ENCODE measurements at regions not wholly inside any gene's neighbourhood (a gene's known extent, or its start where the extent isn't known, plus 50 kb on each side); places are given as distances from the start of the nearest gene placed in this dataset.

DNA sequence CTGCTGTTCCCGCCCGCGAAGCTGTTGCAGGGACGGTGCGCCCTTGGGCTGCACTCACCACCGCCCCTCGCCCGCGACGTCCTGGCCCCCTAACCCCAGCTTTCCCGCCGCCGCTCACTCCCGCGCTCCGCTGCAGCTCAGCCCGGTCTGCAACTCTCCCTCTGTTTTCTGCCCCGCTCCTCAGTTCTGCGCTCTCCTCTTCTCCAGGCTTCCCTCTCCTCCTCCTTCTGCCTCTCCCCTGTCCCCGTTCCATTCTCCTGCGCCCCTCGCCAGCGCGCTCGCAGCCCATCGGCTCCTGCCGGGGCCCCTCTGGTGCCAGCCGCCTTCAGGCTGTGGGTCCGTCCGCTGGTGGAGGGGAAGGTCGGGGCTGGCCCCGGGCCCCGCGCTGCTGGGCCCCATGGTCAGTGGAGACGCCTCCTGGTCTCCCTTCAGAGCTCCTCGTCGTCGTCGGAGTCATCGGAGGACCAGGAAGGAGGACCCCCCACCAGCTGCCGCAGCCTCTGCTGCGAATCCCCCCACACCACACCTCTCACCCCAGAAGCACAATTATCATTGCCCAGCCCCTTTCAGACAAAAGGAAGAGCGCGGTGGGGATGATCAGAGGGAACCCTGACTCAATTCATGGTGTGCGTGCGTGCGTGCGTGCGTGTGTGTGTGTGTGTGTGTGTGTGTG, 223.2 kb upstream of the FOXF1 start:
- DNase-seq: no peak

DNA sequence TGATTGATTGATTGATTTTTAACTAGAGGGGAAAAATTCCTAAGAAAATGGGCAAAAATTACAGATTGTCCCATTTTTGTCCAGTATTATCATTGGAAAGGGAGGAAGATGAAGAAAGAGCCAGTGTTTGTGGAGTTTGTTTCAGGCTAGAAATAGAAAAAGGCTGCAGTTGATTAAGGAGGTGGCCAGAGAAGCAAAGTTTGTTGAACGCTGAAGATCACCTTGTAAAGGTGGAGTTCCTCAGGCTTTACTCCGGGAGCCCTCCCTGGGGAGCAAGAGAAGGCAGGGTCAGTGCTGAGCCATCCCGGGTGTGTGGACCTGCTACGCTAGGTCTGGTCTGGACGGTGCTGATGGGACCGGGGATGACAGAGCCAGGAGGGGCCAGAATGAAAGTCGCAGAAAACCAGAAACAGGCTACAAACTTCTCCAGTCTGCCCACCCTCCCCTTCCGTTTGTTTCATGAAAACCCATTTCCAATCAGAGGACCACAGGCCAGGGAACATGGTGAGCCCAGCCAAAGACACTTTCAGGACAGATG, 222.6 kb upstream of the FOXF1 start:
- DNase-seq: no peak

DNA sequence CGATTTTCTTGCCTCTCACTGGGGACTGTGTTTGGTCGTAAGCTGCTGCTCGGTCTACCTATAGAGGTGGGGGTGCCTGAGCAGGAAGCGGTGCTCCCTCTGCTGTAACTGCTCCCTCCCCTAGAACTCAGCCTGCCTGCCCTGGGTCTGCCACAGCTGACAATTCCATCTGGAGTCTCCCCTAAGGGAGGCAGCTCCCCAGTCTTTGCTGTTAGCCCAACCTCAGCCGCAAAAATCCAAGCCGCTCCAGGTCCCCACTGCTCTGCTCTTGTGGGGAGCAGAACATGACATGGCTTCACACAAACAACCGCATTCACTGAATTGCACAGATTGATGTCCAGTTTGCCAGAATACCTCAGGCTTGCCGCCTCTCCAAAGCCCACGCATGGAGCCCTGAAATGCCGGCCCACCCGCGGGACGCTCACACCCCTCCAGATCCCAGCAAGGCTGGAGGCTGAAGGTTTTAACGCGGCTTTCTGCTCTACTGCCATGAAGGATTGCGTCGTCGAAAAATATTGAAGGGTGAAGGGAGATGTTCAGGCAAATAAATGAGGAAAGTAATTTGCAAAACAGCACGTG, 221.5 kb upstream of the FOXF1 start:
- DNase-seq: no peak

DNA sequence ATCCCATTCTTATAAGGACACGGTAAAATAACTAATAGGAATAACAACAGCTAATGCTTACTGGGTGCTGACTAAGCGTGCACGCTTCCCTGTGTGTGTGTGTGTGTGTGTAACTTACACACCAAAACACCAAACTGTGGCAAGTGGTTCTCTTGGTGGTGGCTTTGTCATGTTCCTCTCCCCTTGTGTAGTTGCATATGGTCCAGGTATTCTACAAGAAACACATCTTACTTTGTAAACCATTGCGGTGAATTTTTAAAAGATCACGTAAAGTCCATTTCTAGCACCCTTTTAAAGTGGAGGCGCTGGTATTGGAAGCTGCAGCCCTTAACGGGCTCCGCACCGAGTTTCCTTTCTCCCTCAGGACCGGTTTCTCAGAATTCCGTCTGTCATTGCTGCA, 221.0 kb upstream of the FOXF1 start:
- no peak for DNase-seq

DNA sequence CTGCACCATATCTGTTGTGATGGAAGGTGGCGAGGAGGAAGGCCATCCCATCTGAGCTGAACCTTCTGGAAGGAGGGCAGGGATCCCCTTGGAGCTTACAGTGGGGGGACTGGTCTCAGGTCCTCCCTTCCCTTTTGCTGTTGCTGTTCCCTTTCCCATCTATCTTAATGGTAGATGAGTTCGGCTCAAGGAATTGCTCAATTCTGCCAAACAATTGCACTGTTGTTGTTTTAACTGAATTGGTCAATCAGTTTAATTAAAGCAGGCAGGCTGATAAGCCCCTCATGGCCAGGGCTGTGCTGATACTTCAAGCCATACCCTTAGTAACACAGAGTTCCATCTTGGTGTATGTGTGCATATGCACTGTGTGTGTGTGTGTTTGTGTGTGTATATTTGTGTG, 220.4 kb upstream of the FOXF1 start:
- no peak for DNase-seq

DNA sequence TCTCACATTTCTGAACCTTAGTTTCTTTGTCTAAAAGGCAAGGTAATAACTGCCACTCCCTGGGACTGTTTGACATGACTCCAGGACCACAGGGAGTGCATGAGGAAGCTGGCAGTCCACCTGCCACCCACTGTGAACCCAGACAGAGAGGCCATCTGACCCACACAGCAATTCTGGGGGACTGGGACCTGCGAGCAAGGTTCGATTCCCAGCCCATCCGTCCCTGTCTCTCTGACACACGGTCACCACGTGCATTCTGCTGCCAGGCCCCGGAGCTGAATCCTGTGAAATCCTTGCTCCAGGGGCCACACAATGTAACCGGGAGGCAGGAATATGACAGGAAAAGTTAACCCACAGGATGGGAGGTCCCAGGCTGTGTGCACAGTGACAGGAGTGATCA, 218.8 kb upstream of the FOXF1 start:
- no peak for DNase-seq

DNA sequence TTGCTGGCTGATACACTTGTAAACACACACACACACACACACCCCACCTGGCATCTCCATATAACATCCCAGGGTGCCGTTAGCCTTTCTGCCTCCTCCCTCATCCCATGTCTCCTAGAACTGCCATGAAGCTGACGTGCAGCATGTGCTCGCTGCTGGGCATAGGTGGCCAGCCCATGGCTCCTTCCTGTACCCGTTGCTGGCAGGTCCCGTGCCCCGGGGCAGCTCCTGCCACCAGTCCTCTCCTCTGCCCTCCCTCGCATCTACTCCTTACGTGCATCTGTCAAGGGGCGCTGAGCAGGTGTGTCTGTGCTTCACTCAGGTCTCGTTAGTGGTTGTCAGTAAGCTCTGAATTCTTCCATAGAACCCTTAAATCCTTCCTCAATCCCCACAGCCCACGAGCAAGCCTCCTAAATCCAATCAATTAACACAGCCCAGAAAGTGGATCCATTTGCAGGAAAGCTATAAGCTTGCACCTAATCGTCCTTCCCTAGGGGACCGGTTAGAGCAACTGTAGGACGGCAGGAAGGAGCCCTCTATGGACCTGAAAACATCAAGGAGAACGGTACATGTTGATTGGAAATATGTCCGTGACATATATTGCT, 218.1 kb upstream of the FOXF1 start:
- no peak for DNase-seq

DNA sequence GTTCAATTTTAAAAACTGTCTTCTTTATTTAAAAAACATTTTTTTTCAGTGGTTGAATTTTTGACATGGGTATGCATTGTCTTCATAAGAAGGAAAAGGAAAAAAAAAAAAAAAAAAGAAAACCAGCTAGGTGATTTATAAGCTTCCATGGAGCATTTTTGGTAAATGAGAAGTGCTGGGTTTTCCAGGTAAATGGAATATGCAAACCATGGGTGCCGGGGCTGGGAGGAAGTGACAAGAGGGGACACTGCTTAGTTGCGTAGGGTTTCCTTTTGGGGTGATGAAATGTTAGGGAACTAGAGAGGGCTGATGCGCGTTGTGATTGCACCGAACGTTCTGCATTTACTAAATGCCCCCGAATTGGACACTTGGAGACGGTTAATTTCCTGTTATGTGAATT, 217.4 kb upstream of the FOXF1 start:
- no peak for DNase-seq

DNA sequence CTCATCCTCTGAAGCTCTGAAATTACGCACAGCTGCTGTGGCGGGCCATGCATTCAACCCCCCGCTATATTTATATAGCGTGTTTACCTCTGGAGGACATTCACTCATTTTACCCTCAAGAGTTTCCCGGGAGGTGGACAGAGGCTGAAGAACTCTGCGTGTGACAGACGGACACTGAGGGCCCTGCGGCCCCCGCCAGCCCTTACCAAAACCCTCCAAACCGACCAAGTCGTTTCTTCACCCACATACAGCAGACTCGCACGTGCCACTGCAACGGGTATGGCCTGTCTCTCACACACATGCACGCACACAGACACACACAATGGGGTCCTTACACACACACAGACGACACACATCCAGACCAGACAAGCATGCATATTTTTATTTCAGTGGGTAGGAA, 216.4 kb upstream of the FOXF1 start:
- DNase-seq: no peak

DNA sequence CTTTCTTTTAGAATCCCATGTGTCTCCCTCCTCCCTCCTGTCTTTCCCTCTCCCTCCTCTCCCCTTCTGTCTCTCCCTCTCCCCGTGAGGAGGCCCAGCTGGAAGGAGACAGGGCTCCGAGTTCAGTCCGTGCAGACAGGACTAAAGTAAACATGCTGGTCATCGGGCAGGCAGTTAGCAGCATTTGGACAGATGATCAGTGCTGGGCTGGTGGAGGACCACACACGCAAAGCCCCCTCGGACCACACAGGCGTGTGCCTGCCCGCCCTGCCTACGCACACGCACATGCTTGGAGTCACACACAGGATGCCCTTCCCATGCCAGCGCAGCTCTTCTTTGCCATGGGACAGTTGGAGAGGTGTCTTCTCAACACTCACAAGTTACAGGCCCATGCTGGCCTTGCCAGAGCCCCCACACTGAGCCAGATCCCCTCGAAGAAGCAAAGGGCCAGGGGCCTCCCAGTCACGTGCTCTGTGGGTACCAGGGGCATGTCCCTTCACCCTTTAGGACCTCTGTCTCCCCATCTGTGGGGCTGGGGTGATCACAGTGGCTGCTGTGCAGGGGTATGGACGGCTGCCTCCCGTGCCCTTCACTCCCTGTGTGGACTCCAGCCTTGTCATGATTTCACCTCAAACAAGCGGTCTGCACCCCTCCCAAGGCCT, 215.7 kb upstream of the FOXF1 start:
- no peak for DNase-seq

DNA sequence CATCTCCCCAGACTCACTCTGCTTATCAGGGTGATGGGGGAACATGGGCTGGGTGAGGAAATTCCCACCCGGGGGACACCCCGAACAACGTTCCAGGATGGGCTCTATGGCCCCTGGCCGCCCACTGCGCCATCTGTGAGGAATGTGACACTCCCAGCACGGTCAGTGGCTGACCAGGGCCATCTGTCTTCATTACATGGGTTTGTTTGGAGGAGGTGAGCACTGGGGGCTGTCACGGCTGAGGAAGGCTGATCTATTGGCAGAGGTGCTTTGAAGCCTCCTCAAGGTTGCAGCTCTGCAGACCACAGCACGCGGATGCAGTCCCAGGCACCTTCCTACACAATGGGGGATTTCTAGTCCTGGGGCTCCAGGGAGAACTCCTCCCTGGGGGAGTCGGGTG, 214.1 kb upstream of the FOXF1 start:
- DNase-seq: no peak

DNA sequence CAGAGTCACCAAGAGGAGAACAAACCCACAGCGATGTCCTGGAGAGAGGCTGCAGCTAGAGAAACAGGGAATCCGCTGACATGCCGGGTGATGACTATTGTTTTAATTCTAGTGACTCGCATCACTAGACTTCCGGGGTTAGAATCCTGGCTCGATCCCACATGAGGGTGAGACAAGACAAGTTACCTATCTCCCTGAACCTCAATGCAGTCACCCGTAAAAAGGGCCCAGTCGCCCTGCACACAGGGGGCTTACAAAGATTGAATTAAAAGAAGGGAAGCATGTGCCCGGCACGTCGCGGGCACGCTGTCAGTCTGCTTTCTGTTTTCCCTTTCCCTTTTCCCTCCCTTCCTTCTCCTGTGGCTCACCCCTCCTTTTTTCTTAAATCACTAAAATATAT, 212.9 kb upstream of the FOXF1 start:
- DNase-seq: no peak

DNA sequence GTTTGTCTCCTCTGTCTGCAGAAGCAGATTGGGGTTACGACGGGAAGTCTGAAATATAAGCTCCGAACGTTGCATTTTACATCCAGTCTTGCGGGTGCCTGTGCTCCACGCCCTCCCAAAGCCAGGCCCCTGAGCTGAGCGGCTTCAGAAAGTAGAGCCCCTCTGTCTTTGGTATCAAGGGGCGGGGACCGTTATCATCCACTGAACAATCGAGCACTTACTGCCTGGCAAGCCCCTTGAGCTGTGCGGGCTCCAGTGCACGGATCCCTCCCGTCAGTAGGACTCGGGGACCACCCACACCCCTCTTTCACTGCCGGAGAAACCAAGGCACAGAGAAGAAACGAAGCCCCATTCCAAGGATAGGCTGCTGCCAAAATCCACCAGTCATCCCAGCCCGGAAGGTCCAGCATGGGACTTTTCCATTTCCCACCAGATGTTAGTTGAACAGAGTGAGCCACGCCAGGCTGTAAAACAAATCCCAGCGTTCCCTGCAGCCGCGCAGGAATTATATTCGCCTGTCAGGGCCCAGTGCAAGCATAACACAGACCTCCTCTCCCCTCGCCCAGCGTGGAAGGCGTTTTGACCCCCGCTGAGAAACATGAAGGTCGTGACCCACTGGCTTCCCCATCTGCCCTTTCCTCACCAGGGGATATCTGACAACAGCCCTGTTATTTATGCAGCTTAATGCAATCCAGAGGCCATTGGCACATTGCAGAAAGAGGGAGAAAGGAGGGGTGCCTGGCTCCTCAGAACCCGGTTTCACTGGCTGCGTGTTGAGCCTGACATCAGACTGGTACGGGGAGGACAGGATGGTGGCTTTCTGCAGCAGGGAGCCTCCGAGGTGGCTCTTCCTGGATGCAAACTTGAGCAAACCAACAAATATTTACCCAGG, 212.2 kb upstream of the FOXF1 start:
- no peak for DNase-seq

DNA sequence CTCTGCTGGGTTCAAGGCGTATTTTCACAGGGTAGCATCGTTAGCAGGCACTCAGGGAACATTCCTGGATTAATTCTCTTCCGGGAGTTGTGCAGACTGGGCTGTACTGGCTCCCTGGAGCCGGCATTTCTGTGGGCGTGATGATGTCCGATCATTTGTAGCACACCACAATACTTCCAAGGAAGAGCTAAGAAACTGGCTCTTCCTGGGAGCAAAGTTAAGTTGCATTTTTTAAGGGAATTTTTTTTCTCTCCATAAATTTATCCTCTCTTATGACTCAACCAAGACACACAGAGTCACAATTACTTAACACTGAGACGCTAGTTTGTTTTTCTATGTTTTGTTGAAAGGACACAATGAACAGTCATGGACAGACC, 211.6 kb upstream of the FOXF1 start:
- DNase-seq: no peak

DNA sequence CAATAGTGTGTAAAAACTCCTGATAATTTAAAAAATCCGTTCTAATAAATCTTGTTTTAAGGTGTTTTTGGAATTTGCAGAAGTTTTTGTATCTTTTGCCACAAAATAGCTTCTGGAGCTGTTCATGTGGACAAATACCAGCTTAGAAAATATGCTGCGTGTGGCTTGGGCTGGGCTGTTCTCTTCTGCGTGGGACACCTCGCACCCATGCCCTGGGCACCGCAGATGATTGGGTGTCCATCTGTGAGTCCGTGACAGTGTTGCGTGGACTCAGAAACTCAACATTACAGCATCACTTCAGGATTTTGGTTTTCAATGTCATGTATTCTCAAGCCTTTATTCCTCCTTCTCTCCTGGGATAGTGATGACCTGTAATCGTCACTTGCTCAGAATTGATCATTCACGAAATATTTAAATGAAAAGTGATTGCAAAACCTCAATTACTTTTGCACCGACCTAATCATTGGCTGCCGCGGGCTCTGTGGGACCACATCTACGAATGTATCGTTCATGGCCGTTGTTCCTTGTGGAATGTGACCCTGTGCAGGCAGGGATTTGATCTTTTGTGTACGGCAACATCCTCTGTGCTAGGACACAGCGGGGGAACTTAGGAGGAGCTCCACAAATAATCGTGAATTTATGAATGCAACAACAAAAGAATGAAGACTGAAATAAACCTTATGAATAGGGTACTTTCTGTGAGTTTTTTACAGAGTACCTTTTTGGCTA, 210.3 kb upstream of the FOXF1 start:
- no peak for DNase-seq

DNA sequence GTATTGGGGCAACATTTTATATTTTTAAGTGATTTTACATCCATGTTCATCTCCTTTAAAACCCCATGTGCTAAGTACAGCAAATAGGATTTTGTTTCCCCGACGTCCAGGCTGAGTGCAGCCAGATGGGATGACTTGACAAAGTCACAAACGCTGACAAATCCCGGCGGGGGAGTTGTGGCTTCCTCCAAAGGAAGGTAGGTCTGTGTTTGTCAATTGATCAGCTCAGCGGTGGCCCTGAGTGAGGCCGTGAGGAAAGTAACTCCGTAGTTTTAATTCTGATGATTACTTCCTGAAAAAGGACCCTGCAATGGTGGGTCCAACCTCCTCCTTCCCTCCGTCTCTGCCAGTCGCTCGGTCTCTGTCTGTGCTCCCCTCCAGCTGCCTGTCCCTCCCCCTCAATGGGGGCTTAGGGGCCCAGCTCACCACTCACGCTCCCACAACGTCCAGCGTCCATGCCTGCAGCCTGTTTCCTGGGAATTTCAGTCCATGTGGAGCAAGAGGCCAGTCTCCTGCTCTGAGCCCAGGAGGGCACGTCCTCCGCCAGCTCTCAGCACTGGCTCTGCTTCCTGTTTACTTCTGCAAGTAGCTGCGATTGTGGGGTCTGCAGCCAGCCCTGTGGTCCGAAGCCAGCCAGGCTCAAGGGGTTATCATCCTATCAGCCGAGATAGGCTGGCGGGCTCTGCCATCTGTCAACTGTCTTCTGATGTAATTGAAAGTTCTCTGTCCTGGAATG, 209.4 kb upstream of the FOXF1 start:
- DNase-seq: no peak

DNA sequence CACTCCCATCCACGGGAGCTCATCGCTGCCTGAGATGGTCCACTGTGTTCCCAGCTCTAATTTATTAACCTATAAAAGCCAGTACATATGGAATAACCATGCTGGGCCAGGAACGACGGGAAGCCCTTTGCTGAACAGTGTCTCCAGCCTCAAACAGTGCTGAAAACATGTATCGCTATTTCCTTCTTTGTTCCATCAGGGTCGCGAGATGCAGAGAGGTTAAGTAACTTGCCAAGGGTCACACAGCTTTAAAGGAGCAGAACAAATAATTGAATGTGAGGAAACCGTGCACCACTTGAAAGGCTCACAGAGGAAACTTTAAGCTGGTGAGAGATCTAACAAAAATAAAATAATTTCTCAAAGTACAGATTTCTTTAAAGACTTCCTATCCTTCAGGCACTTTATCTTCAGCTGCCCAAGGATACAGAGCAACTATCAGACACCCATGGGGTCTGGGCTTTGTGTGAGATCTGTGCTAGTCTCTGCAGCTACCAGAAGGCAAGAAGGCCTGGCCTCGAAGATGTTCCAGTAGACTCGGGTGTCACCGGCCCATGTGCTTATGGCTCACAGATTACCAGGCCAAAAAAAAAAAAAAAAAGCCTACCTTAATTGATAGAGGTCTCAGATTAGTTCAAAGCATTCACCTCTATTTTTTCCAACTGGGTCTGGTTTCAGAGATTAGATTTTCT, 207.8 kb upstream of the FOXF1 start:
- no peak for DNase-seq

DNA sequence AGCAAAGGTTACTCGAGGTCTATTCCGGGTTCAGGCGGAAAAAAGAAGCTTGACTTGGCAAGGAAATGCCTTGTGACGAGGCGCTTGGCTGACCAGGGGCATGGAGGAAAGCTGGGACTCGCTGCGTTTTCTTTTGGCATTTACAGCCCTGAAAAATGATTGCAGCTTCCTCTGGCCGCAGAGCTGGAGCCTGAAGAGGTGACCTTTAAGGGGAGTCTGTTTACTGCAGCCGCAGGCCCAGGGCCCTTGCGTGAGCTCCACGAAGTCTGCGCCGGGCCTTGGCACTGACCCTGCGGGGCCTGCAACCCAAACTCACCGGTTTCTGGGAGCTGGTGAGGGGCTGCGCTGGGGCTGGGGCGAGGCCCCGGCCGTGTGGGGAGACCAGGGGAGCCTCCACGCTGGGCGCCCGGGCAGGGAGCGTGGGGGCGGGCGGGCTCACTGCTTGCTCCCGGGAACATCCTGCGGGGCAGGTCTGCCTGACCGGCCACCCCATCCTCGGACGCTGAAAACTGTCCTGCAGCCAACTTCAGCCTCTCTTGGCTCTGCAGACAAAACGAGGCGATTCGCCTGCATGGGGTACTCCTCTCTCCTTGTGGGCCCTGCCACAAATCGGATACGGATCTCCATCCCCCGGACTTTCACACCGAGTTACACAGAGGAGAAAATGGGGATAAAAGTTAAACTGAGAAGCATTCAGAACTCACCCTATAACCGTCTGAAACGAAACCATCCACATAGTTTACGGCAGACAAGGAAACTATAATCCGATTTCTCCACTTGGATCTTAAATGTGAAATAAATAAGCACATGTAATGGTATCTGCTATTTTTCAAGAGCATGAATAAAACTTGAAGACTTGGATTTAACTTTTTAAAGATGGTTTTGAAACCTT, 206.3 kb upstream of the FOXF1 start:
- no peak for DNase-seq

DNA sequence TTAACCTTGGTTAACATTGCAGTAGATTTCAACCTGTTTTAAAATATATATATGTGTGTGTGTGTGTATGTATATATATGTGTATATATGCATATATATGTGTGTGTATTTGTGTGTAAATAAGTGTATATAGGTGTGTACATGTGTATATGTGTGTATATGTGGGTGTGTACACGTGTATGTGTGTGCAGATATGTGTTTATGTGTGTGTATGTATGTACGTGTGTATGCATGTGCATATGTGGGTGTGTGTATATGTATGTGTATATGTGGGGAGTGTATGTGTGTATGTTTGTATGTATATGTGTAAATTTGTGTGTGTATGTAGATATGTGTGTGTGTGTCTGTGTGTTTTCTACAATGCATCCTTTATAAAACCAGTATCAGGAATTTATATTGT, 205.5 kb upstream of the FOXF1 start:
- no peak for DNase-seq

DNA sequence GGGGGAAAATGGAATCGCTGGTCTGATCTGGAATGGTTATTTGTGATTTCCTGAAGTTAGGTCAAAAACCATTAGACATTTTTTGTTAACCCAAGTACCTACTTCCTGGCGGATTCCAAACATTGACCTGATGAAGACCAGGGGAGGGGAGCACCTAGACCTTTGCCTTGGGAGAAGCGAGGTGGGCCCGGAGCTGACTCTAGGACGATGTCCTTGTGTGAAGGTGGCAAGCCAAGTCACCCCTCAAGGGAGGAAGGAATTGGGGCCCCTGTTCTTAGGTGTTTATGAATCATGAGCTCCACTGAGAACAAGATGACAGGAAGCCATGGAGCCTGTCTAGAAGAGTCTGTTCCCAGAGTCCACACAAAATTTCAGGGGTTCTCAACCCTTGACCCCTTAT, 204.9 kb upstream of the FOXF1 start:
- DNase-seq: no peak
